Hippocampal formation (tissue), 2 donors: ENCODE measurements at regions not wholly inside any gene's neighbourhood (a gene's known extent, or its start where the extent isn't known, plus 50 kb on each side); places are given as distances from the start of the nearest gene placed in this dataset.

Source experiments
- DNase-seq, 2 donors: peaks; one replicate each; lab custom pipeline; 2025; lab: John Stamatoyannopoulos, UW

GRCh38 chr14:61625165-61625564 is 70.1 kb upstream of the HIF1A start:
- DNase-seq: no peak

- DNase-seq: no peak
These were observed 67.7 kb upstream of the HIF1A start for GRCh38 chr14:61627612-61628011.

GRCh38 chr14:61628016-61628725 is 67.1 kb upstream of the HIF1A start:
- no peak for DNase-seq

GRCh38 chr14:61630399-61631044 is 64.8 kb upstream of the HIF1A start:
- DNase-seq: peak in 1 of 2 donors; percentile 5

GRCh38 chr14:61631045-61631687 is 64.1 kb upstream of the HIF1A start:
- no peak for DNase-seq

GRCh38 chr14:61632401-61632800 is 62.9 kb upstream of the HIF1A start:
- no peak for DNase-seq

- DNase-seq: no peak
These were observed 62.5 kb upstream of the HIF1A start for GRCh38 chr14:61632807-61633206.

- DNase-seq: no peak
These were observed 59.0 kb upstream of the HIF1A start for GRCh38 chr14:61636291-61636690.

GRCh38 chr14:61636779-61637178 is 58.5 kb upstream of the HIF1A start:
- DNase-seq: no peak

GRCh38 chr14:61638595-61639387 is 56.5 kb upstream of the HIF1A start:
- no peak for DNase-seq

GRCh38 chr14:61640158-61641136 is 54.9 kb upstream of the HIF1A start:
- no peak for DNase-seq

GRCh38 chr14:61641914-61642613 is 53.2 kb upstream of the HIF1A start:
- DNase-seq: no peak

- DNase-seq: no peak
These were observed 52.7 kb upstream of the HIF1A start for GRCh38 chr14:61642614-61642982.

GRCh38 chr14:61643555-61643954 is 51.8 kb upstream of the HIF1A start:
- DNase-seq: no peak

- no peak for DNase-seq
These were observed 51.1 kb upstream of the HIF1A start for GRCh38 chr14:61644175-61644574.

- no peak for DNase-seq
These were observed 50.5 kb upstream of the HIF1A start for GRCh38 chr14:61644834-61645233.

GRCh38 chr14:61645247-61645646 is 50.1 kb upstream of the HIF1A start:
- DNase-seq: no peak
